Caco-2 (cell line): ENCODE measurements at regions not wholly inside any gene's neighbourhood (a gene's known extent, or its start where the extent isn't known, plus 50 kb on each side); places are given as distances from the start of the nearest gene placed in this dataset.

Experiments
- BruUV-seq: library from RNA; stranded (reverse); fragments of 400-500 nt; replicated peaks from 2 replicates; lab custom pipeline; 2021; lab: Mats Ljungman, UMichigan
- CTCF ChIA-PET: fragments of 300-600 bp; sonication (Branson Sonifier 250); formaldehyde crosslinking; loops from one replicate; lab custom pipeline; 2022; ENCODE audit warnings: antibody characterized with exemption; lab: Charles Lee
- POLR2A ChIA-PET: fragments of 300-600 bp; sonication (Branson Sonifier 250); formaldehyde crosslinking; loops from one replicate; lab custom pipeline; 2022; ENCODE audit warnings: antibody characterized with exemption; lab: Charles Lee
- DNase-seq, 2 experiments: peaks; one replicate each; pipeline versions ENCODE4 v3.0.0 to v3.0.0-alpha.2; 2020 to 2022
- H3K27me3 ChIP-seq: replicated peaks from 2 replicates; pipeline ENCODE4 v1.6.0; 2011; ENCODE audit warnings: low read length; ENCODE audit not compliant: control insufficient read depth, insufficient read depth
- H3K36me3 ChIP-seq: 2 replicates; pipeline ENCODE4 v1.5.1; 2011; ENCODE audit warnings: low read length; ENCODE audit not compliant: control insufficient read depth, insufficient read depth
- H3K4me1 ChIP-seq: fragments of 250-450 bp; sonication (Bioruptor Pico); 2 replicates; pipeline ENCODE4 v1.5.1; 2020; ENCODE audit warnings: mild to moderate bottlenecking
- H3K4me3 ChIP-seq: 2 replicates; pipeline ENCODE4 v1.5.1; 2011; ENCODE audit warnings: low read depth, mild to moderate bottlenecking, control low read depth, low read length
- H3K9me3 ChIP-seq: fragments of 250-450 bp; sonication (Bioruptor Pico); 2 replicates; pipeline ENCODE4 v1.5.1; 2020; ENCODE audit warnings: mild to moderate bottlenecking, moderate library complexity
- H3K27ac Mint-ChIP-seq: one replicate; pipeline ENCODE4 v1.8.0; 2022; ENCODE audit warnings: mixed read lengths; ENCODE audit not compliant: unreplicated experiment
- H3K27me3 Mint-ChIP-seq: one replicate; pipeline ENCODE4 v1.8.0; 2022; ENCODE audit warnings: mixed read lengths; ENCODE audit not compliant: insufficient read depth, unreplicated experiment
- H3K36me3 Mint-ChIP-seq: one replicate; pipeline ENCODE4 v1.8.0; 2022; ENCODE audit warnings: mild to moderate bottlenecking, mixed read lengths; ENCODE audit not compliant: insufficient read depth, unreplicated experiment
- H3K4me1 Mint-ChIP-seq: one replicate; pipeline ENCODE4 v1.8.0; 2022; ENCODE audit warnings: low read depth, mixed read lengths; ENCODE audit not compliant: unreplicated experiment
- H3K4me3 Mint-ChIP-seq: one replicate; pipeline ENCODE4 v1.8.0; 2022; ENCODE audit warnings: mild to moderate bottlenecking, moderate library complexity, mixed read lengths; ENCODE audit not compliant: unreplicated experiment
- H3K9me3 Mint-ChIP-seq: one replicate; pipeline ENCODE4 v1.8.0; 2022; ENCODE audit warnings: mixed read lengths; ENCODE audit not compliant: unreplicated experiment
- intact Hi-C: fragments of 100-400 bp; cut with micrococcal nuclease; formaldehyde crosslinking; loops from one replicate; pipeline ENCODE4 v1.10.0; 2022; ENCODE audit not compliant: unreplicated experiment
- TF ChIP-seq, protein P1 (sequence below), 2 experiments: fragments of 200-600 bp in 1 of 2; IDR thresholded peaks; 1 replicate in 1 of 2; 2 replicates in 1 of 2; pipeline versions ENCODE4 v1.5.1 to v1.8.0; 2011 to 2022; ENCODE audit warnings: antibody characterized with exemption in 1 of 2, control low read depth in 1 of 2, inconsistent platforms in 1 of 2, low read depth in 1 of 2, low read length in 1 of 2, mild to moderate bottlenecking in 1 of 2, moderate library complexity in 1 of 2; ENCODE audit not compliant: insufficient read depth in 1 of 2, severe bottlenecking in 1 of 2, unreplicated experiment in 1 of 2

DNA sequence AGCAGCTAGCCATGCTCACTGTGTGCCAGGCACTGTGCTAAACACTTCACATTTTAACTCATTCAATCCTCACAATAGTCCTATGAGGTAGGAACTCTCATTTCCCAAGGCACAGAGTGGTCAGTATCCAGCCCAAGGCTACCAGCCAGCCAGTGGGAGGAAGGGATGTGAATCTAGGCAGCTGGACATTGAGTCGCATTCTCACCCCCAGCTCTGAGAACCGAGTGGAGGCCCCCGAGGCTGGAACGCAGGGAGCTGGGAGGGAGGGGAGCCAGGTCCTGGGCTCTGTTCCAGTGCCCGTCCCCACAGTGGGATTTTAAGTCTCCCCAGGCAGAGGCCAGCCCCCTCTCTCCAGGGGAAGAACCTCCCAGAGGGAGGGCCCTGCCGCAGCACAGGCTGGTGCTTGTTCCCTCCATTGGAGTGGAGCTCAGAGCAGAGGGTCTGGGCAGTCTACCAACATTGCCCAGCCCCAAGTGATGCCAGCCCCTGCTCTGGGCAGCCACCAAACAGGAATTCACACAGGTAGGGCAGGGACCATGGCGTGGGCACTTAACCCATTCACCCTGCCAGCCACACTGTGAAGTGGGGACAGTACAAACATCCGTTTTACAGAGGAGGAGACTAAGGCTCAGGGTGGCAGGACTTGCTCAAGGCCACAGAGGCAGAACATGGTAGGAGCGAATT is 131.3 kb downstream of the CEBPB start:
- TF ChIP-seq, protein P1, sequence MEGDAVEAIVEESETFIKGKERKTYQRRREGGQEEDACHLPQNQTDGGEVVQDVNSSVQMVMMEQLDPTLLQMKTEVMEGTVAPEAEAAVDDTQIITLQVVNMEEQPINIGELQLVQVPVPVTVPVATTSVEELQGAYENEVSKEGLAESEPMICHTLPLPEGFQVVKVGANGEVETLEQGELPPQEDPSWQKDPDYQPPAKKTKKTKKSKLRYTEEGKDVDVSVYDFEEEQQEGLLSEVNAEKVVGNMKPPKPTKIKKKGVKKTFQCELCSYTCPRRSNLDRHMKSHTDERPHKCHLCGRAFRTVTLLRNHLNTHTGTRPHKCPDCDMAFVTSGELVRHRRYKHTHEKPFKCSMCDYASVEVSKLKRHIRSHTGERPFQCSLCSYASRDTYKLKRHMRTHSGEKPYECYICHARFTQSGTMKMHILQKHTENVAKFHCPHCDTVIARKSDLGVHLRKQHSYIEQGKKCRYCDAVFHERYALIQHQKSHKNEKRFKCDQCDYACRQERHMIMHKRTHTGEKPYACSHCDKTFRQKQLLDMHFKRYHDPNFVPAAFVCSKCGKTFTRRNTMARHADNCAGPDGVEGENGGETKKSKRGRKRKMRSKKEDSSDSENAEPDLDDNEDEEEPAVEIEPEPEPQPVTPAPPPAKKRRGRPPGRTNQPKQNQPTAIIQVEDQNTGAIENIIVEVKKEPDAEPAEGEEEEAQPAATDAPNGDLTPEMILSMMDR (IDR thresholded peaks at IDR 0.05; ENCODE audit: insufficient read depth in 1 of 2, low read depth in 1 of 2, low read length in 1 of 2, severe bottlenecking in 1 of 2, unreplicated experiment in 1 of 2) = no peak
- H3K4me1 Mint-ChIP-seq = peaks cover 14% of the 10 kb centered on the region
- no peak for DNase-seq
- ChIA-PET CTCF (interaction anchor here (0.7 to 0.8 kb wide), 2 partner anchors 46 to 143 kb away, joined by 4 to 5 read pairs; no protein-coding TSS in a partner anchor), POLR2A (interaction anchor here (0.6 kb wide), 1 partner anchor 288 kb away, joined by 25 read pairs; no protein-coding TSS in a partner anchor)
- intact Hi-C loops = no loop called here
- BruUV-seq = no TSS peak
- peaks cover 15% of the 10 kb centered on the region for H3K4me1 ChIP-seq
- no peaks in the 10 kb centered on the region for H3K27me3 Mint-ChIP-seq
- no peaks in the 10 kb centered on the region for H3K27me3 ChIP-seq
- no peak overlapping the region for H3K27ac Mint-ChIP-seq
- H3K4me3 ChIP-seq = no peak overlapping the region
- H3K36me3 Mint-ChIP-seq = no peaks in the 10 kb centered on the region
- H3K36me3 ChIP-seq = no peaks in the 10 kb centered on the region
- no peak overlapping the region for H3K4me3 Mint-ChIP-seq
- H3K9me3 ChIP-seq = no peaks in the 10 kb centered on the region
- no peaks in the 10 kb centered on the region for H3K9me3 Mint-ChIP-seq

DNA sequence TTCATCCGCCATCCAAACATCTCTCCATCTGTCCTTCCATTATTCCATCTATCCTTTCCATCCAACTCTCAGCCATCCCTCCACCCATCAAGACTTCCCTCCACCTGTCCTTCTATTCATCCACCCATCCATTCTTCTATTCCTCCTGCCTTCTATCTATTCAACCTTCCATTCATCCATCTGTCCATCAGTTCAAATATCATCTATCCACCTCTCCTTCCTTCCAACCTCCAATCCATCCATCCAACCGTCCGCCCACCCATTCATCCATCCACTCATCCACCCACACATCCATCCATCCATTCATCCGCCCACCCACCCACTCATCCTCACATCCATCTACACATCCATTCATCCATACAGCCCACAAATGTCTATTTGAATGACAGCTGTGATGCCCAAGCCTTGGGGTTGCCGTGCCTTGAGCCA is 132.1 kb downstream of the CEBPB start:
- peaks cover 15% of the 10 kb centered on the region for H3K4me1 ChIP-seq
- ChIA-PET CTCF (no interaction called here), POLR2A (no interaction called here)
- Mint-ChIP-seq H3K9me3 (no peaks in the 10 kb centered on the region), H3K36me3 (no peaks in the 10 kb centered on the region), H3K4me1 (peaks cover 16% of the 10 kb centered on the region), H3K27me3 (no peaks in the 10 kb centered on the region), H3K4me3 (no peak overlapping the region), H3K27ac (peak overlapping the region; percentile 2)
- TF ChIP-seq, protein P1 (IDR thresholded peaks at IDR 0.05; ENCODE audit: insufficient read depth in 1 of 2, low read depth in 1 of 2, low read length in 1 of 2, severe bottlenecking in 1 of 2, unreplicated experiment in 1 of 2) = no peak
- DNase-seq = no peak
- H3K4me3 ChIP-seq = no peak overlapping the region
- H3K27me3 ChIP-seq = no peaks in the 10 kb centered on the region
- H3K36me3 ChIP-seq = no peaks in the 10 kb centered on the region
- H3K9me3 ChIP-seq = no peaks in the 10 kb centered on the region
- intact Hi-C loops = no loop called here
- no TSS peak for BruUV-seq

DNA sequence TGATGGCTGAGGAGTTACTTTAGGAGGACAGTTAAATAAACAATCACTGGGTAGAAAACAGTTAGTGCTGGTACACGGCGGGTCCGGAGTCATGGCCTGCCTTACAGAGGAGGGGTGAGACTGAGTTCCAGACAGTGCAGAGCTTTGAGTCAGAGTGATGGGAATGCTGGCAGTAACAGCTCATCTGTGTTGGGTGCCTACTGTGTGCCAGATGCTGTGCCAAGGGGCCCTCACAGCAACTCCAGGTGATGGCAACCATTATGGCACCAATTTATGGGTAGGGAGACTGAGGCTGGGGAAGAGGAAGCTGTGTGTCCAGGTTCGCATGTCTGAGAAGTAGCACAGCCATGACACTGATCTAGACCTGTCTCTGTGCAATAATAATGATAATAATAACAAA is 132.6 kb downstream of the CEBPB start:
- CTCF ChIA-PET = no interaction called here
- H3K4me1 ChIP-seq = peaks cover 16% of the 10 kb centered on the region
- POLR2A ChIA-PET = no interaction called here
- H3K27me3 ChIP-seq = no peaks in the 10 kb centered on the region
- no TSS peak for BruUV-seq
- no peak overlapping the region for H3K4me3 ChIP-seq
- intact Hi-C loops = no loop called here
- H3K9me3 ChIP-seq = no peaks in the 10 kb centered on the region
- Mint-ChIP-seq H3K9me3 (no peaks in the 10 kb centered on the region), H3K27ac (no peak overlapping the region), H3K4me1 (peaks cover 20% of the 10 kb centered on the region), H3K27me3 (no peaks in the 10 kb centered on the region), H3K36me3 (no peaks in the 10 kb centered on the region), H3K4me3 (no peak overlapping the region)
- H3K36me3 ChIP-seq = no peaks in the 10 kb centered on the region
- TF ChIP-seq, protein P1 (IDR thresholded peaks at IDR 0.05; ENCODE audit: insufficient read depth in 1 of 2, low read depth in 1 of 2, low read length in 1 of 2, severe bottlenecking in 1 of 2, unreplicated experiment in 1 of 2) = no peak
- DNase-seq = no peak
